ENCODE measurements at regions not wholly inside any gene's neighbourhood (a gene's known extent, or its start where the extent isn't known, plus 50 kb on each side); places are given as distances from the start of the nearest gene placed in this dataset.
A peak's percentile ranks its signal among the peaks of the same experiment; 100 is the strongest.
"Not testable (repeated sequence)": the region's sequence is repeated elsewhere in the genome, so short reads cannot be mapped to it uniquely, and the experiment has no call there.

DNA sequence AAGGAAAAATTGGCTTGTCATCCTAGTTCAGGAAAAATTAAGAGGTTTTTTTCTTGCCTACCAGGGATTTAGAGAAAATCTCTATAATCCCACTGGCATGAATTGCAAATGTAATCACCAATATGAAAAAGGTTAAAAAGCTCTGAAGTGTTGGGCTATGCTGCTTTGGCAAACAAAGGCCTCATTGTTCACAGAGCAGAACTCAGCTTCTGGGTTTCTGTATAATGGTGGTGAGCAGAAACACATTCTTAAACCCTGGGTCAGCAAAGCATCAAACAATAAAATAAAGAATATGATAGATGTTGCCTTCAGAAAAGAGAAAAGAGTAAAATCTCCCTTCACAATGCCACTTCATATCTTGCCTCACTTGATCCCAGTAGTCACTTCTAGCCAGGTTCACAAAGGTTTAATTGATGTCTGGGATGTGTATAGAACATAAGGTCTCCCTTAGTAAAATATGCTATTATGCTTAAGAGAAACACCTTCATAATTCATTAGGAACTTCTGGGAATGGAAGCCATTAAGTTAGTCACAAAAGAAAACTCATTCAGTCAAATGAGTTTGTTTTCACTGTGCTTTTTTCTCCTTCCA lies 1255.5 kb upstream of the PHF14 start:
- Mint-ChIP-seq H3K9me3 (ENCODE audit: unreplicated experiment) (no peaks in the 10 kb centered on the region), H3K4me3 (ENCODE audit: unreplicated experiment) (no peak overlapping the region), H3K36me3 (ENCODE audit: unreplicated experiment) (no peaks in the 10 kb centered on the region), H3K27ac (ENCODE audit: unreplicated experiment) (no peak overlapping the region), H3K27me3 (ENCODE audit: unreplicated experiment) (no peaks in the 10 kb centered on the region), H3K4me1 (ENCODE audit: unreplicated experiment) (peaks cover 5% of the 10 kb centered on the region)
- DNase-seq (ENCODE audit: extremely low spot score, unreplicated experiment): no peak
- TF ChIP-seq CTCF (IDR thresholded peaks at IDR 0.05): no peak

GRCh38 chr7:9719303-9719702 lies 1254.4 kb upstream of the PHF14 start:
- Mint-ChIP-seq H3K9me3 (ENCODE audit: unreplicated experiment) (no peaks in the 10 kb centered on the region), H3K4me3 (ENCODE audit: unreplicated experiment) (no peak overlapping the region), H3K27ac (ENCODE audit: unreplicated experiment) (no peak overlapping the region), H3K4me1 (ENCODE audit: unreplicated experiment) (no peaks in the 10 kb centered on the region), H3K36me3 (ENCODE audit: unreplicated experiment) (no peaks in the 10 kb centered on the region), H3K27me3 (ENCODE audit: unreplicated experiment) (no peaks in the 10 kb centered on the region)
- no peak for TF ChIP-seq CTCF (IDR thresholded peaks at IDR 0.05)
- no peak for DNase-seq (ENCODE audit: extremely low spot score, unreplicated experiment)

DNA sequence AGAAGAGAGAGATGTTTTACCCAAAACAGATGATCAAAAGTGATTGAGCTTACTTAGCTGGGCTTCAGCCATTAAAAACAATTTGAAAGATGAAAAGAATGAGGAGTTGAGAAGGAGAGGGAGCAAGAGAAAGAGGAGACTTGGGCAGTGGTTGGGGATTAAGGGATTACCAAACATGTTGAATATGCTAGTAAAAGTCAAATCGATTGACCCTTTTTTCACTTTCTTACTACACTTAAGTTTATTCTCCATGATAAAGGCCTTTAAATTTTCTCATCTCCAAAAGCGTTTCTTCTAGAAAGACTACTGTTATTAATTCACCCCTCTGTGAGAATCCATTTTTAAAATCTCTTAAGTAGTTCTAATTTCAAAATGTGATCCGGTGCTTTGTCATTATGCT lies 1254.0 kb upstream of the PHF14 start:
- H3K9me3 Mint-ChIP-seq (ENCODE audit: unreplicated experiment): no peaks in the 10 kb centered on the region
- H3K27me3 Mint-ChIP-seq (ENCODE audit: unreplicated experiment): no peaks in the 10 kb centered on the region
- no peak for TF ChIP-seq CTCF (IDR thresholded peaks at IDR 0.05)
- H3K4me3 Mint-ChIP-seq (ENCODE audit: unreplicated experiment): no peak overlapping the region
- no peaks in the 10 kb centered on the region for H3K4me1 Mint-ChIP-seq (ENCODE audit: unreplicated experiment)
- H3K27ac Mint-ChIP-seq (ENCODE audit: unreplicated experiment): no peak overlapping the region
- H3K36me3 Mint-ChIP-seq (ENCODE audit: unreplicated experiment): no peaks in the 10 kb centered on the region
- DNase-seq (ENCODE audit: extremely low spot score, unreplicated experiment): no peak

GRCh38 chr7:9725940-9726663 lies 1247.6 kb upstream of the PHF14 start:
- H3K27me3 Mint-ChIP-seq (ENCODE audit: unreplicated experiment); H3K4me1 Mint-ChIP-seq (ENCODE audit: unreplicated experiment); H3K36me3 Mint-ChIP-seq (ENCODE audit: unreplicated experiment); H3K27ac Mint-ChIP-seq (ENCODE audit: unreplicated experiment); H3K9me3 Mint-ChIP-seq (ENCODE audit: unreplicated experiment); H3K4me3 Mint-ChIP-seq (ENCODE audit: unreplicated experiment): not testable (repeated sequence)
- DNase-seq (ENCODE audit: extremely low spot score, unreplicated experiment): peak; percentile 62

DNA sequence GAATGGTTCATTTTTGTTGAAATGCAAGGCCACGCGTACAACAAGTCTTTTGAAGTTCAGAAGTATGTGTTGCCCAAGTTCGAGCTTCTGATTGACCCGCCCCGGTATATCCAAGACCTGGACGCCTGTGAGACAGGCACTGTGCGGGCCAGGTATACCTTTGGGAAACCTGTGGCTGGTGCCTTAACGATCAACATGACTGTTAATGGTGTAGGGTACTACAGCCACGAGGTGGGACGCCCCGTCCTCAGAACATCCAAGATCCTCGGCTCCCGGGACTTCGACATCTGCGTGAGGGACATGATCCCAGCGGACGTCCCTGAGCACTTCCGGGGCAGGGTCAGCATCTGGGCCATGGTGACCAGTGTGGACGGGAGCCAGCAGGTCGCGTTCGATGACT lies 1246.9 kb upstream of the PHF14 start:
- H3K4me1 Mint-ChIP-seq (ENCODE audit: unreplicated experiment); H3K27me3 Mint-ChIP-seq (ENCODE audit: unreplicated experiment); H3K27ac Mint-ChIP-seq (ENCODE audit: unreplicated experiment); H3K9me3 Mint-ChIP-seq (ENCODE audit: unreplicated experiment); H3K4me3 Mint-ChIP-seq (ENCODE audit: unreplicated experiment); H3K36me3 Mint-ChIP-seq (ENCODE audit: unreplicated experiment): not testable (repeated sequence)
- DNase-seq (ENCODE audit: extremely low spot score, unreplicated experiment): peak; percentile 78

GRCh38 chr7:9727467-9727869 lies 1246.2 kb upstream of the PHF14 start:
- H3K4me1 Mint-ChIP-seq (ENCODE audit: unreplicated experiment); H3K27me3 Mint-ChIP-seq (ENCODE audit: unreplicated experiment); H3K9me3 Mint-ChIP-seq (ENCODE audit: unreplicated experiment); H3K4me3 Mint-ChIP-seq (ENCODE audit: unreplicated experiment); H3K27ac Mint-ChIP-seq (ENCODE audit: unreplicated experiment); H3K36me3 Mint-ChIP-seq (ENCODE audit: unreplicated experiment): not testable (repeated sequence)
- peak; percentile 77 for DNase-seq (ENCODE audit: extremely low spot score, unreplicated experiment)

DNA sequence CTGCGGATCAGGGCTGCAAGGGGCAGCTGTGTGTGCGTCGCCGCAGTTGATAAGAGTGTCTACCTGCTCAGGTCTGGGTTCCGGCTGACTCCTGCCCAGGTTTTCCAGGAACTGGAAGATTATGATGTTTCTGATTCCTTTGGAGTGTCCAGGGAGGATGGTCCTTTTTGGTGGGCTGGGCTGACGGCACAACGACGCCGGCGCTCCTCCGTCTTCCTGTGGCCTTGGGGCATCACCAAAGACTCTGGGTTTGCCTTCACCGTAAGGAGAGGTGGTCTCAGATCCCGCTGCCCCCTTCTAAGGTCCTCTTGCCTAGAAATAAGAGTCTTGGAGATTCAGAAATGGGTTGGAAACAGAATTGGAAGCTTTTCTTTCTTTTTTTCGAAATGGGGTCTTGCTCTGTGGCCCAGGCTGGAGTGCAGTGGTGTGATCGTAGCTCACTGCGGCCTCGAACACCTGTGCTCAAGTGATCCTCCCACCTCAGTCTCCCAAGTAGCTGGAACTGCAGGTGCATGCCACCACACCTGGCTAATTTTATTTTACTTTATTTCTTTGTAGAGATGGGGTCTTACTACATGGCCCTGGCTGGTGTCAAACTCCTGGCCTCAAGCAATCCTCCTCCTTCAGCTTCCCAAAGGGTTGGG lies 1245.5 kb upstream of the PHF14 start:
- not testable (repeated sequence) for H3K36me3 Mint-ChIP-seq (ENCODE audit: unreplicated experiment); H3K4me3 Mint-ChIP-seq (ENCODE audit: unreplicated experiment); H3K9me3 Mint-ChIP-seq (ENCODE audit: unreplicated experiment); H3K4me1 Mint-ChIP-seq (ENCODE audit: unreplicated experiment); H3K27ac Mint-ChIP-seq (ENCODE audit: unreplicated experiment); H3K27me3 Mint-ChIP-seq (ENCODE audit: unreplicated experiment)
- DNase-seq (ENCODE audit: extremely low spot score, unreplicated experiment): peak; percentile 77
